Neuronal stem cell (in vitro differentiated cells): ENCODE measurements at regions not wholly inside any gene's neighbourhood (a gene's known extent, or its start where the extent isn't known, plus 50 kb on each side); places are given as distances from the start of the nearest gene placed in this dataset.

ENCODE experiments used
- DNase-seq: peaks from one replicate; pipeline ENCODE4 v3.0.0-alpha.2; 2013; ENCODE audit warnings: low spot score
- H2AFZ ChIP-seq: one replicate; pipeline ENCODE4 v1.6.1; 2013; ENCODE audit warnings: mild to moderate bottlenecking, low read length, inconsistent platforms
- H2AK5ac ChIP-seq: 2 replicates; pipeline ENCODE4 v1.6.1; 2013; ENCODE audit warnings: low read depth, mild to moderate bottlenecking, inconsistent platforms, low read length, moderate library complexity, mixed read lengths
- H2BK120ac ChIP-seq: 2 replicates; pipeline ENCODE4 v1.6.1; 2013; ENCODE audit warnings: low read depth, mild to moderate bottlenecking, inconsistent platforms, low read length, moderate library complexity, mixed read lengths
- H2BK12ac ChIP-seq: one replicate; pipeline ENCODE4 v1.6.1; 2013; ENCODE audit warnings: low read length, inconsistent platforms
- H2BK15ac ChIP-seq: 2 replicates; pipeline ENCODE4 v1.6.1; 2013; ENCODE audit warnings: mild to moderate bottlenecking, low read length, inconsistent platforms, mixed read lengths
- H2BK5ac ChIP-seq: one replicate; pipeline ENCODE4 v1.6.1; 2013; ENCODE audit warnings: inconsistent platforms, mild to moderate bottlenecking, low read length, moderate library complexity
- H3K14ac ChIP-seq: one replicate; pipeline ENCODE4 v1.6.1; 2013; ENCODE audit warnings: low read length, inconsistent platforms
- H3K18ac ChIP-seq: 2 replicates; pipeline ENCODE4 v1.6.1; 2013; ENCODE audit warnings: low read length, inconsistent platforms
- H3K23ac ChIP-seq: 2 replicates; pipeline ENCODE4 v1.6.1; 2013; ENCODE audit warnings: low read depth, mild to moderate bottlenecking, mixed read lengths, low read length, inconsistent platforms; ENCODE audit not compliant: poor library complexity
- H3K27ac ChIP-seq: replicated peaks from 3 replicates; pipeline ENCODE4 v1.5.1; 2013; ENCODE audit warnings: low read length, inconsistent platforms
- H3K27me3 ChIP-seq, 3 experiments: 2 replicates each; pipeline ENCODE4 v1.6.1; 2013; ENCODE audit warnings: low read length in 3 of 3, mild to moderate bottlenecking in 2 of 3, inconsistent platforms in 1 of 3, low read depth in 1 of 3, mixed read lengths in 1 of 3, moderate library complexity in 1 of 3; ENCODE audit not compliant: control insufficient read depth in 3 of 3, insufficient read depth in 3 of 3
- H3K36me3 ChIP-seq, 2 donors: replicated peaks in 1 of 2; 2 replicates each; pipeline ENCODE4 v1.6.1; 2013; ENCODE audit warnings: low read length in 2 of 2; ENCODE audit not compliant: control insufficient read depth in 2 of 2, insufficient read depth in 2 of 2
- H3K4ac ChIP-seq: 2 replicates; pipeline ENCODE4 v1.6.1; 2013; ENCODE audit warnings: inconsistent platforms, mild to moderate bottlenecking, low read length, moderate library complexity
- H3K4me1 ChIP-seq, 2 donors: 1 replicate in 1 of 2; 2 replicates in 1 of 2; pipeline ENCODE4 v1.6.1; 2013; ENCODE audit warnings: low read length in 2 of 2, low read depth in 1 of 2; ENCODE audit not compliant: control insufficient read depth in 2 of 2, insufficient read depth in 1 of 2
- H3K4me2 ChIP-seq: one replicate; pipeline ENCODE4 v1.6.1; 2013; ENCODE audit warnings: mild to moderate bottlenecking, low read length, inconsistent platforms; ENCODE audit not compliant: insufficient read depth, poor library complexity, severe bottlenecking
- H3K4me3 ChIP-seq, 2 donors: 2 replicates each; pipeline ENCODE4 v1.5.1; 2013; ENCODE audit warnings: low read length in 2 of 2, mild to moderate bottlenecking in 2 of 2, inconsistent platforms in 1 of 2, moderate library complexity in 1 of 2
- H3K79me1 ChIP-seq: one replicate; pipeline ENCODE4 v1.6.1; 2013; ENCODE audit warnings: low read depth, mild to moderate bottlenecking, inconsistent platforms, low read length, moderate library complexity
- H3K9ac ChIP-seq: one replicate; pipeline ENCODE4 v1.6.1; 2013; ENCODE audit warnings: mild to moderate bottlenecking, low read depth, low read length, inconsistent platforms; ENCODE audit not compliant: poor library complexity
- H3K9me3 ChIP-seq, 2 donors: replicated peaks in 1 of 2; 2 replicates each; pipeline versions ENCODE3 to v1.6.1; 2013; ENCODE audit warnings: low read length in 2 of 2, mild to moderate bottlenecking in 2 of 2, inconsistent platforms in 1 of 2, low read depth in 1 of 2, mixed read lengths in 1 of 2, moderate library complexity in 1 of 2; ENCODE audit not compliant: control insufficient read depth in 2 of 2, insufficient read depth in 1 of 2
- H4K8ac ChIP-seq: one replicate; pipeline ENCODE4 v1.6.1; 2013; ENCODE audit warnings: low read depth, mild to moderate bottlenecking, inconsistent platforms, low read length, moderate library complexity
- H4K91ac ChIP-seq: one replicate; pipeline ENCODE4 v1.6.1; 2013; ENCODE audit warnings: low read length, low read depth, mild to moderate bottlenecking, inconsistent platforms; ENCODE audit not compliant: poor library complexity
- WGBS, 2 donors: extraction: QIAGEN DNeasy Blood & Tissue Kit; methylation state at CpG; one replicate each; pipeline ENCODE4 v1.1.7; 2013; ENCODE audit warnings: missing lambda C conversion rate in 2 of 2, mixed read lengths in 1 of 2; ENCODE audit not compliant: insufficient read length in 2 of 2, insufficient replicate concordance in 1 of 2; ENCODE audit errors: extremely low coverage in 2 of 2; 5-methylcytosine and 5-hydroxymethylcytosine counted together

GRCh38 chr2:184993746-184994145, 395.4 kb downstream of the ZNF804A start:
- no peaks in the 10 kb centered on the region for H3K79me1 ChIP-seq
- H2AFZ ChIP-seq, result no peak overlapping the region
- H2AK5ac ChIP-seq, result no peak overlapping the region
- H3K36me3 ChIP-seq, result no peaks in the 10 kb centered on the region
- no peak overlapping the region for H3K9ac ChIP-seq
- no peak overlapping the region for H2BK120ac ChIP-seq
- H4K91ac ChIP-seq, result no peak overlapping the region
- no peak overlapping the region for H2BK5ac ChIP-seq
- H4K8ac ChIP-seq, result no peak overlapping the region
- H3K4me1 ChIP-seq, result no peaks in the 10 kb centered on the region
- no peak overlapping the region for H3K27ac ChIP-seq
- no peak overlapping the region for H3K18ac ChIP-seq
- no peak for DNase-seq
- no peak overlapping the region for H3K14ac ChIP-seq
- no peaks in the 10 kb centered on the region for H3K27me3 ChIP-seq
- H3K9me3 ChIP-seq, result no peaks in the 10 kb centered on the region
- H3K4me2 ChIP-seq, result no peak overlapping the region
- no peak overlapping the region for H3K4me3 ChIP-seq
- no CpG with 5 or more reads among the region's 2 CpGs for WGBS, 2 donors
- H3K4ac ChIP-seq, result no peak overlapping the region
- no peak overlapping the region for H2BK12ac ChIP-seq
- no peak overlapping the region for H3K23ac ChIP-seq
- no peak overlapping the region for H2BK15ac ChIP-seq

GRCh38 chr2:185006481-185006880, 408.2 kb downstream of the ZNF804A start:
- no CpG with 5 or more reads among the region's 4 CpGs for WGBS, 2 donors
- no peak overlapping the region for H3K4ac ChIP-seq
- no peaks in the 10 kb centered on the region for H3K27me3 ChIP-seq
- H3K4me1 ChIP-seq, result no peaks in the 10 kb centered on the region
- no peak overlapping the region for H3K18ac ChIP-seq
- H2BK15ac ChIP-seq, result no peak overlapping the region
- H2BK120ac ChIP-seq, result no peak overlapping the region
- H2AK5ac ChIP-seq, result no peak overlapping the region
- DNase-seq, result no peak
- no peak overlapping the region for H2AFZ ChIP-seq
- H3K36me3 ChIP-seq, result no peaks in the 10 kb centered on the region
- no peak overlapping the region for H3K4me3 ChIP-seq
- no peak overlapping the region for H3K9ac ChIP-seq
- no peaks in the 10 kb centered on the region for H3K79me1 ChIP-seq
- no peaks in the 10 kb centered on the region for H3K9me3 ChIP-seq
- H2BK5ac ChIP-seq, result no peak overlapping the region
- no peak overlapping the region for H3K14ac ChIP-seq
- H3K27ac ChIP-seq, result no peak overlapping the region
- no peak overlapping the region for H3K23ac ChIP-seq
- no peak overlapping the region for H3K4me2 ChIP-seq
- H4K8ac ChIP-seq, result no peak overlapping the region
- no peak overlapping the region for H2BK12ac ChIP-seq
- H4K91ac ChIP-seq, result no peak overlapping the region

- Histone ChIP-seq H3K9ac (no peak overlapping the region), H2AK5ac (no peak overlapping the region), H3K4ac (no peak overlapping the region), H3K79me1 (no peaks in the 10 kb centered on the region), H3K27me3 (no peaks in the 10 kb centered on the region), H2BK120ac (no peak overlapping the region), H4K8ac (no peak overlapping the region), H2AFZ (no peak overlapping the region), H3K36me3 (no peaks in the 10 kb centered on the region), H2BK5ac (no peak overlapping the region), H3K4me3 (peak overlapping the region in 1 of 2 donors; percentile 58), H3K27ac (no peak overlapping the region), H3K4me2 (no peak overlapping the region), H3K14ac (no peak overlapping the region), H4K91ac (no peak overlapping the region), H2BK15ac (no peak overlapping the region), H3K18ac (no peak overlapping the region), H3K9me3 (peaks cover 6 to 13% of the 10 kb centered on the region in 2 donors), H3K4me1 (no peaks in the 10 kb centered on the region), H2BK12ac (no peak overlapping the region), H3K23ac (no peak overlapping the region)
- no peak for DNase-seq
- WGBS, 2 donors, result no CpG with 5 or more reads among the region's 3 CpGs
Measured at GRCh38 chr2:185012643-185013042, 414.3 kb downstream of the ZNF804A start.

DNA sequence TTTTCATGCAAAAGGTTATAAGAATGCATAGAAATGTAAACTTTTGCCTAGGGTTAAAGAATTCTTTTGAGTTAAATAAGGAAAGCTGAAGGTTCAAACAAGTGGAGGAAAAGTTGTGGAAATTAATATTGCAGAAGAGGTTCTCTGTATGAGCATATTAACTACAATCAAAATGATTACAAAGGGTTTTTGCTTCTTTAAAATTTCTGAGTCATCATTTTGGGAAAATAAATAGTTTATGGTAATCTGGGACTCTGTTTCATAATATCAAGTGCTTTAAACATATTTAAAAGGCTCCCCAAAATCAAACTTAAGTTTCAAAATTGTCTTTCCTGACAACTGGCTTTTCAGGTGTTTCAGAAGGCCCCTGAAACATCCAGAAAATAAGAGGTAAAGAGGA, 415.7 kb downstream of the ZNF804A start:
- no peak overlapping the region for H3K27ac ChIP-seq
- H3K4ac ChIP-seq, result no peak overlapping the region
- H4K91ac ChIP-seq, result no peak overlapping the region
- no peak overlapping the region for H2BK120ac ChIP-seq
- DNase-seq, result no peak
- peaks cover 6 to 13% of the 10 kb centered on the region in 2 donors for H3K9me3 ChIP-seq
- no peak overlapping the region for H3K23ac ChIP-seq
- no peaks in the 10 kb centered on the region for H3K36me3 ChIP-seq
- no peak overlapping the region for H3K9ac ChIP-seq
- no peak overlapping the region for H3K4me3 ChIP-seq
- no peaks in the 10 kb centered on the region for H3K27me3 ChIP-seq
- H3K79me1 ChIP-seq, result no peaks in the 10 kb centered on the region
- no peak overlapping the region for H2BK15ac ChIP-seq
- no peak overlapping the region for H3K14ac ChIP-seq
- H2BK5ac ChIP-seq, result no peak overlapping the region
- H3K18ac ChIP-seq, result no peak overlapping the region
- no peak overlapping the region for H4K8ac ChIP-seq
- no peak overlapping the region for H3K4me2 ChIP-seq
- H2AFZ ChIP-seq, result no peak overlapping the region
- no peaks in the 10 kb centered on the region for H3K4me1 ChIP-seq
- H2BK12ac ChIP-seq, result no peak overlapping the region
- no peak overlapping the region for H2AK5ac ChIP-seq
